Epithelial cell of esophagus (primary cell): ENCODE measurements at regions not wholly inside any gene's neighbourhood (a gene's known extent, or its start where the extent isn't known, plus 50 kb on each side); places are given as distances from the start of the nearest gene placed in this dataset.

Experiments
- DNase-seq: peaks from one replicate; pipeline ENCODE4 v3.0.0; 2010; ENCODE audit warnings: low read depth
- H3K4me3 ChIP-seq: 2 replicates; pipeline ENCODE4 v1.5.1; 2011; ENCODE audit warnings: mild to moderate bottlenecking, low read length, control low read depth
- TF ChIP-seq, protein P1 (sequence below): IDR thresholded peaks from 2 replicates; pipeline ENCODE4 v1.5.1; 2011; ENCODE audit warnings: low read depth, mild to moderate bottlenecking, low read length, control low read depth, inconsistent platforms; ENCODE audit not compliant: insufficient read depth; ENCODE audit errors: missing control alignments

- H3K4me3 ChIP-seq, result no peak overlapping the region
- peak; percentile 24 for DNase-seq
- TF ChIP-seq, protein P1, sequence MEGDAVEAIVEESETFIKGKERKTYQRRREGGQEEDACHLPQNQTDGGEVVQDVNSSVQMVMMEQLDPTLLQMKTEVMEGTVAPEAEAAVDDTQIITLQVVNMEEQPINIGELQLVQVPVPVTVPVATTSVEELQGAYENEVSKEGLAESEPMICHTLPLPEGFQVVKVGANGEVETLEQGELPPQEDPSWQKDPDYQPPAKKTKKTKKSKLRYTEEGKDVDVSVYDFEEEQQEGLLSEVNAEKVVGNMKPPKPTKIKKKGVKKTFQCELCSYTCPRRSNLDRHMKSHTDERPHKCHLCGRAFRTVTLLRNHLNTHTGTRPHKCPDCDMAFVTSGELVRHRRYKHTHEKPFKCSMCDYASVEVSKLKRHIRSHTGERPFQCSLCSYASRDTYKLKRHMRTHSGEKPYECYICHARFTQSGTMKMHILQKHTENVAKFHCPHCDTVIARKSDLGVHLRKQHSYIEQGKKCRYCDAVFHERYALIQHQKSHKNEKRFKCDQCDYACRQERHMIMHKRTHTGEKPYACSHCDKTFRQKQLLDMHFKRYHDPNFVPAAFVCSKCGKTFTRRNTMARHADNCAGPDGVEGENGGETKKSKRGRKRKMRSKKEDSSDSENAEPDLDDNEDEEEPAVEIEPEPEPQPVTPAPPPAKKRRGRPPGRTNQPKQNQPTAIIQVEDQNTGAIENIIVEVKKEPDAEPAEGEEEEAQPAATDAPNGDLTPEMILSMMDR, result no peak
These were observed 76.3 kb upstream of the NR2F2 start for GRCh38 chr15:96254173-96254572.

DNA sequence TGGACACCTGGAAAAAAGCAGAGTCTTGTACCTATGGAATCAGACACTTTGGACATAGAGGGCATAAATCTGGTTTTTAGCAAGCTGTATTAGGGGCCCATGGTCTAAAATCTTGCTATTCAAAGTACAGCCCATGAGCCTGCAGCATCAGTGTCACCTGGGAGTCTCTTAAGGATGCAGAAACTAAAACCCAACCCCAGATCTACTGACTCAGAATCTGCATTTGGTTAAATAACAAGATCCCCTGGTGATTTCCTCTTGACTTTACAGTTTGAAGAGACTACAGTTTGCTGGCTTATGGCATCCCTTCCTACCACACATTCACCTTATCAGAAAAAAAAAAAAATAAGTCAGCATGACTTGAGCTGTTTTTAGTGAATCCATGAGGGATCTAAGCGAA is 74.9 kb upstream of the NR2F2 start:
- DNase-seq, result no peak
- TF ChIP-seq, protein P1, result no peak
- H3K4me3 ChIP-seq, result no peak overlapping the region

DNA sequence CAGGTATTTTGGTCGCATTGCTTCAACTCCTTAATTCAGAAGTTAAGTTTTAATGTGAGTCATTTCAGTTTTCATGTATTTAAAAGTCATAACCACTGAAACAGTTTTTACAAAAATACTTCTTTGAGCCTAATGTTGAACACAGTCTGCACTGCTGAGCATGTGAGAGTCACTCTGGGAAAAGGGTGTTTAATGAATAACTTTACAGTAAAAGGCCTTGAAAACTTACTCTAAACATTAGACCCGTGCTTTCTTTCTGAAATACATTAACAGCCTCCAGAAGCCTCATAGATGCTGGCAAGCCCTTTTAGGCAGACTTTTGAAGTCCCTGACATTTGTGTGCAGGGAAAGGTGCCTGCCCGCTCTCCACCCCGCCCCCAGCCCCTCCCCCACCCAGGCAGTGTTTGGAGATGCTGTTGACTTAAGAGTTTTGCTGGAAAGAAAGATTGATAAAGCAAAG is 68.9 kb upstream of the NR2F2 start:
- H3K4me3 ChIP-seq, result no peak overlapping the region
- TF ChIP-seq, protein P1, result no peak
- no peak for DNase-seq

DNA sequence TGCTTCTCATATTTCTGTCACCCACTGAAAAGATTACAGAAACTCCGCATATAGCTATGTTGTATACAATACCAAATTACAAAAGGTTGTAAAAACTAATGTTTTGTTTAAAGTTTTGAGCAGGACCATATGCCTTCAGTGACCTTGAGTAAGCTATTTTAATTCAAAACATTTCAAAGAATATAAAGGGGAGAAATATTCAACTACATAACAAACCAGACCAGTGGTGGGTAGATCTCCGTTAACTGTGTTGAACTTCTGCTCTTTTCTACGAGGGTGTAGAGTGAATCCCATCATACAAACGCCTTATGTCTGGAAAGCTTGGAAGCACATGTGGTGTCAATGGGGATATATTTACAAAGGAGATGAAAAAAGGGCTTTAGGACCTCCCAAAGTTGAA is 68.4 kb upstream of the NR2F2 start:
- TF ChIP-seq, protein P1, result no peak
- no peak for DNase-seq
- H3K4me3 ChIP-seq, result no peak overlapping the region

DNA sequence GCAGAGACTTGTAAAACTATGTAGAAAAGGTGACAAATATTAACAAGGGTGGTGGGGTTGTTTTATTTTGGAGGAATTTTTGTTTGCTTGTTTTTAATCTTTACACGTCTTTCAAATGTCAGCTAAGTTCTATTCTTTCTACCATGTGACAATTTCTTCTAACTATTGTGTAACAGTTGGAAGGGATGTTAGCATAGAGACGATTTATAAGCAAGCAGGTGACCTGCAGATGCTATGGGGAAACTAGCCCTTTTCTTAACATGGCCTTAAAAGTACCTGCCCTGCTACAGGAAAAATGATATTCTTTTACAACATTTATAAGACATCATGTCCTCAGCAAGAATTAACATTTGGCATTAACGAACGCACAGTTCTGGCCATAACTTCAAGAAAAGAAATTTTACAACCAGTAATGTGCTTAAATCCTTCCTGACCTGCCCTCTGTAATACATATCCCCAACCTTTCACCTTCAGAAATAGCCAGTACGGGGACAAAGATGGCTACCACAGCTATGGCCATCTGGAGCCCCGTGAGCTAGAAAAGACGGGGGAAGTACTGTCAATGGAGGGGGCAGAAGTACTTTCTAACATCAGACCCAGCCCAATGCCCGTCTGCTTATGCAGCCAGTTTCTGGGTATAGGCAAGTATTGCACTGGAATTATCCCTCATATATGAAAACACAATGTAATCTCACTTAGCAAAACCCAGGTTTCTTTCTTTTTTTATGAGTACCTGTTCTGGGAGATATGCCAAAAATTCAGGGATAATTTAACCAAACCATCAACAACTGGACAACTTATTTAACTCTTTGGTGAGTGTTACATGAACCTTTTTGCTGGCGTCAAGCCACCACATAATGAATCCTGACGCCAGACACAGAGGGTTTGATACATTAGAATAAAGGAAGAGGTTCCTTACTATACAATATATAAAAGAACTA is 67.7 kb upstream of the NR2F2 start:
- DNase-seq, result no peak
- TF ChIP-seq, protein P1, result no peak
- H3K4me3 ChIP-seq, result no peak overlapping the region

DNA sequence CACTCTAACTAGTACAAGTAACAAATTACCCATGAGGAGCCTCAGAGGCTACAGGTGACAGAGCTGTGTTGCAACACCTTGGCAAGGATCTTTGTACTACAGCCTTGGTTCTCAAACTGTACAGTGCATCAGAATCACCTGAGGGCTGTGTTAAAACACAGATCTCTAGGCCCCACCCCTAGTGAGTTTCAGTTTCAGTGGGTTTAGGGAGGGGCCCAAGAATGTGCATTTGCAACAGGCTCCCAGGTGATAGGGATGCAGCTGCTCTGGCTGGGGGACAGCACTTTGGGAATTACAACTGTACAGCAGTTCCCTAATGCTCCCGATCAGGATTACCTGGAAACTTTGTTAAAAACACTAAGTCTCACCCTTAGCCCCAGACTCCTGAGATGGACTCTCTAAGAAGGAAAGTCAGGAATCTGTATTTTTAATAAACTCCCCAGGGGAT is 66.1 kb upstream of the NR2F2 start:
- H3K4me3 ChIP-seq, result no peak overlapping the region
- peak; percentile 97 for DNase-seq
- TF ChIP-seq, protein P1, result no peak
